ENCODE measurements at regions not wholly inside any gene's neighbourhood (a gene's known extent, or its start where the extent isn't known, plus 50 kb on each side); places are given as distances from the start of the nearest gene placed in this dataset.

GRCh38 chr7:41828911-41829310 lies 126.0 kb upstream of the INHBA start:
- no peak for DNase-seq (ENCODE audit: low read depth)
- TF ChIP-seq CTCF (conservative IDR thresholded peaks at IDR 0.05; ENCODE audit: control insufficient read depth, insufficient read depth, low read depth, low read length), result no peak
- no peak overlapping the region for H3K4me3 ChIP-seq (ENCODE audit: control insufficient read depth, low read depth, low read length)

GRCh38 chr7:41826641-41827040 lies 123.8 kb upstream of the INHBA start:
- no peak overlapping the region for H3K4me3 ChIP-seq (ENCODE audit: control insufficient read depth, low read depth, low read length)
- TF ChIP-seq CTCF (conservative IDR thresholded peaks at IDR 0.05; ENCODE audit: control insufficient read depth, insufficient read depth, low read depth, low read length), result no peak
- DNase-seq (ENCODE audit: low read depth), result no peak

- no peak for TF ChIP-seq CTCF (conservative IDR thresholded peaks at IDR 0.05; ENCODE audit: control insufficient read depth, insufficient read depth, low read depth, low read length)
- DNase-seq (ENCODE audit: low read depth), result no peak
- H3K4me3 ChIP-seq (ENCODE audit: control insufficient read depth, low read depth, low read length), result no peak overlapping the region
Observed at GRCh38 chr7:41825927-41826480, 123.1 kb upstream of the INHBA start.

GRCh38 chr7:41824284-41824683 lies 121.4 kb upstream of the INHBA start:
- TF ChIP-seq CTCF (conservative IDR thresholded peaks at IDR 0.05; ENCODE audit: control insufficient read depth, insufficient read depth, low read depth, low read length), result no peak
- DNase-seq (ENCODE audit: low read depth), result peak; percentile 63
- no peak overlapping the region for H3K4me3 ChIP-seq (ENCODE audit: control insufficient read depth, low read depth, low read length)

GRCh38 chr7:41822259-41822817 lies 119.4 kb upstream of the INHBA start:
- no peak for DNase-seq (ENCODE audit: low read depth)
- no peak overlapping the region for H3K4me3 ChIP-seq (ENCODE audit: control insufficient read depth, low read depth, low read length)
- no peak for TF ChIP-seq CTCF (conservative IDR thresholded peaks at IDR 0.05; ENCODE audit: control insufficient read depth, insufficient read depth, low read depth, low read length)

- H3K4me3 ChIP-seq (ENCODE audit: control insufficient read depth, low read depth, low read length), result no peak overlapping the region
- no peak for DNase-seq (ENCODE audit: low read depth)
- TF ChIP-seq CTCF (conservative IDR thresholded peaks at IDR 0.05; ENCODE audit: control insufficient read depth, insufficient read depth, low read depth, low read length), result no peak
Observed at GRCh38 chr7:41821521-41822213, 118.8 kb upstream of the INHBA start.

All from fibroblast of mammary gland (primary cell).